HepG2 (cell line): ENCODE measurements at regions not wholly inside any gene's neighbourhood (a gene's known extent, or its start where the extent isn't known, plus 50 kb on each side); places are given as distances from the start of the nearest gene placed in this dataset.

ENCODE experiments used
- ATAC-seq: fragments of 200-7000 bp; cut with Tn5 transposase; 3 replicates; pipeline ENCODE4 v1.9.1; 2020; ENCODE audit warnings: mild to moderate bottlenecking, moderate library complexity
- BruUV-seq: library from RNA; stranded (reverse); fragments of 400-500 nt; replicated peaks from 2 replicates; lab custom pipeline; 2021; lab: Mats Ljungman, UMichigan
- CTCF ChIA-PET: fragments of 300-600 bp; formaldehyde crosslinking; extraction: SDS; loops from one replicate; lab custom pipeline; 2021; ENCODE audit warnings: low total read pairs, inconsistent platforms, low intra/inter-chr PET ratio; lab: Yijun Ruan, JAX
- POLR2A ChIA-PET: fragments of 350-600 bp; sonication (Branson Sonifier 250); formaldehyde crosslinking; loops from one replicate; lab custom pipeline; 2020; ENCODE audit warnings: antibody characterized with exemption, inconsistent platforms; lab: Yijun Ruan, JAX
- DNase-seq: peaks from one replicate; pipeline ENCODE4 v3.0.0-alpha.2; 2015; ENCODE audit warnings: low spot score
- FAIRE-seq: peaks from 3 replicates; lab custom pipeline; 2011; peaks lifted over from hg19 to GRCh38; lab: Jason Lieb, UNC
- H2AFZ ChIP-seq: one replicate; pipeline ENCODE4 v1.6.1; 2011; ENCODE audit warnings: low read length, inconsistent platforms
- H3K27ac ChIP-seq: fragments of 300-600 bp; 3 replicates; pipeline ENCODE4 v1.8.0; 2011; ENCODE audit warnings: mixed run types, mild to moderate bottlenecking, mixed read lengths, low read length, inconsistent platforms; ENCODE audit not compliant: insufficient read depth; ENCODE audit errors: extremely low read length
- H3K27me3 ChIP-seq, 2 experiments: fragments of 200-600 bp in 1 of 2; 2 replicates in 1 of 2; 3 replicates in 1 of 2; pipeline versions ENCODE4 v1.6.0 to v1.8.0; 2011; ENCODE audit warnings: low read length in 2 of 2, mild to moderate bottlenecking in 2 of 2, moderate library complexity in 2 of 2, inconsistent platforms in 1 of 2; ENCODE audit not compliant: insufficient read depth in 2 of 2, control insufficient read depth in 1 of 2
- H3K36me3 ChIP-seq, 2 experiments: fragments of 200-600 bp in 1 of 2; replicated peaks in 1 of 2; 2 replicates in 1 of 2; 3 replicates in 1 of 2; pipeline versions ENCODE4 v1.5.1 to v1.8.0; 2011; ENCODE audit warnings: low read length in 2 of 2, inconsistent platforms in 1 of 2; ENCODE audit not compliant: insufficient read depth in 2 of 2, control insufficient read depth in 1 of 2
- H3K4me1 ChIP-seq: 2 replicates; pipeline ENCODE4 v1.5.1; 2012; ENCODE audit warnings: low read length, inconsistent platforms; ENCODE audit not compliant: insufficient read depth
- H3K4me2 ChIP-seq: 2 replicates; pipeline ENCODE4 v1.6.0; 2011; ENCODE audit warnings: low read depth, low read length, inconsistent platforms
- H3K4me3 ChIP-seq, 3 experiments: fragments of 200-600 bp in 1 of 3; sonication (generic), shearing (Covaris generic) in 1 of 3; replicated peaks in 1 of 3; 2 replicates each; pipeline ENCODE4 v1.5.1; 2011 to 2016; ENCODE audit warnings: low read length in 3 of 3, inconsistent platforms in 2 of 3, low read depth in 2 of 3, mild to moderate bottlenecking in 2 of 3, control low read depth in 1 of 3, mixed read lengths in 1 of 3; ENCODE audit not compliant: insufficient read depth in 1 of 3
- H3K79me2 ChIP-seq: one replicate; pipeline ENCODE4 v1.6.1; 2011; ENCODE audit warnings: low read length, inconsistent platforms; ENCODE audit not compliant: insufficient read depth
- H3K9ac ChIP-seq: 2 replicates; pipeline ENCODE4 v1.6.0; 2011; ENCODE audit warnings: mild to moderate bottlenecking, low read depth, low read length, inconsistent platforms; ENCODE audit not compliant: insufficient read depth
- H3K9me3 ChIP-seq: 2 replicates; pipeline ENCODE4 v1.5.1; 2012; ENCODE audit warnings: mild to moderate bottlenecking, low read length
- H4K20me1 ChIP-seq: 2 replicates; pipeline ENCODE4 v1.6.0; 2011; ENCODE audit warnings: inconsistent platforms, mild to moderate bottlenecking, low read length, moderate library complexity; ENCODE audit not compliant: insufficient read depth
- KDM1A ChIP-seq: IDR thresholded peaks from 2 replicates; pipeline ENCODE4 v1.6.1; 2016; ENCODE audit warnings: missing compliant biosample characterization
- KLF9 ChIP-seq: IDR thresholded peaks from 2 replicates; pipeline ENCODE4 v1.6.1; 2016; ENCODE audit warnings: low read depth
- MAFF ChIP-seq: IDR thresholded peaks from 2 replicates; pipeline ENCODE4 v1.6.1; 2011; ENCODE audit warnings: low read depth, low read length, improper control_type of control experiment
- MAFK ChIP-seq, 2 experiments: IDR thresholded peaks in 1 of 2; conservative IDR thresholded peaks in 1 of 2; 2 replicates each; pipeline ENCODE4 v1.6.1; 2011; ENCODE audit warnings: improper control_type of control experiment in 2 of 2, low read length in 2 of 2
- NR3C1 ChIP-seq: sonication (generic); formaldehyde crosslinking; IDR thresholded peaks from 2 replicates; pipeline ENCODE4 v1.4.0; 2020; ENCODE audit warnings: missing genetic modification reagents
- RAD51 ChIP-seq: fragments of 450-650 bp; IDR thresholded peaks from 2 replicates; pipeline ENCODE4 v1.6.1; 2016; ENCODE audit warnings: borderline replicate concordance
- ZNF180 ChIP-seq: sonication (generic); formaldehyde crosslinking; IDR thresholded peaks from 2 replicates; pipeline ENCODE4 v1.4.0; 2020; ENCODE audit warnings: low read depth, missing genetic modification reagents, borderline replicate concordance
- ZNF441 ChIP-seq: sonication (generic); formaldehyde crosslinking; IDR thresholded peaks from 2 replicates; pipeline ENCODE4 v1.7.0; 2021; ENCODE audit warnings: missing genetic modification reagents, borderline replicate concordance
- ZNF646 ChIP-seq: sonication (generic); formaldehyde crosslinking; IDR thresholded peaks from 2 replicates; pipeline ENCODE4 v1.9.0; 2021; ENCODE audit warnings: mild to moderate bottlenecking, missing genetic modification reagents
- ZNF713 ChIP-seq: sonication (generic); formaldehyde crosslinking; IDR thresholded peaks from 2 replicates; pipeline ENCODE4 v1.4.0; 2020; ENCODE audit warnings: mild to moderate bottlenecking, missing genetic modification reagents
- ZNF792 ChIP-seq: IDR thresholded peaks from 2 replicates; pipeline ENCODE4 v1.6.1; 2016
- WGBS: methylation state at CpG from one replicate; pipeline ENCODE4 v1.1.6; 2017; ENCODE audit warnings: low lambda C conversion rate; 5-methylcytosine and 5-hydroxymethylcytosine counted together
- in situ Hi-C: cut with HindIII; loops from 2 replicates; pipeline ENCODE4 v1.10.0; 2017; ENCODE audit warnings: low pct_unique_long_range_greater_than_20kb; ENCODE audit not compliant: extremely low pct_ligation_motif_present
- intact Hi-C: fragments of 100-400 bp; cut with micrococcal nuclease; formaldehyde crosslinking; loops from one replicate; pipeline ENCODE4 v1.10.0; 2022; ENCODE audit not compliant: unreplicated experiment

GRCh38 chr13:90700340-90700739, 647.1 kb upstream of the MIR17HG start (continued):
- TF ChIP-seq ZNF646 (CRISPR knock-in tag) (no peak), ZNF180 (no peak), ZNF713 (CRISPR knock-in tag) (no peak)

GRCh38 chr13:90701264-90701663, 646.2 kb upstream of the MIR17HG start:
- Histone ChIP-seq H3K4me2 (no peak overlapping the region), H3K4me3 (no peak overlapping the region), H3K27me3 (no peaks in the 10 kb centered on the region), H2AFZ (no peak overlapping the region)
- CTCF ChIA-PET = no interaction called here
- intact Hi-C loops = no loop called here
- peak; percentile 27 to 67; a peak in 2 of 4 replicates for TF ChIP-seq MAFK (conservative IDR thresholded peaks at IDR 0.05 in 1 of 2, IDR thresholded peaks at IDR 0.05 in 1 of 2; ENCODE audit: low read length in 2 of 2)
- peak; percentile 52 for TF ChIP-seq MAFF
- no peak for TF ChIP-seq KDM1A
- no peak for TF ChIP-seq RAD51
- TF ChIP-seq KLF9 = no peak
- TF ChIP-seq ZNF441 (CRISPR knock-in tag) = no peak
- no peak for TF ChIP-seq NR3C1 (CRISPR knock-in tag)
- TF ChIP-seq ZNF792 (CRISPR knock-in tag) = no peak
- TF ChIP-seq, all 625 proteins: peak for 2
- Histone ChIP-seq H3K9ac (no peak overlapping the region), H3K36me3 (no peaks in the 10 kb centered on the region), H4K20me1 (no peaks in the 10 kb centered on the region), H3K79me2 (no peaks in the 10 kb centered on the region), H3K9me3 (no peaks in the 10 kb centered on the region; the same call in 1 of the 2 replicates), H3K4me1 (peaks cover 5% of the 10 kb centered on the region; the same call in 1 of the 2 replicates), H3K27ac (no peak overlapping the region)
- FAIRE-seq (no peak), ATAC-seq (no peak), DNase-seq (no peak)
- WGBS = 24% methylated on average over 2 of the region's 2 CpGs
- no TSS peak for BruUV-seq
- POLR2A ChIA-PET = no interaction called here
- in situ Hi-C loops = no loop called here
